ENCODE measurements at regions not wholly inside any gene's neighbourhood (a gene's known extent, or its start where the extent isn't known, plus 50 kb on each side); places are given as distances from the start of the nearest gene placed in this dataset.

GRCh38 chr4:162458051-162458450 lies 294.3 kb upstream of the FSTL5 start:
- TF ChIP-seq CTCF (IDR thresholded peaks at IDR 0.05; ENCODE audit: insufficient read depth, low read depth, low read length), result no peak
- ChIA-PET POLR2A (no interaction called here), CTCF (no interaction called here)

GRCh38 chr4:162457071-162457865 lies 293.5 kb upstream of the FSTL5 start:
- no peak for DNase-seq (ENCODE audit: low read depth)
- ChIA-PET CTCF (no interaction called here), POLR2A (no interaction called here)
- no peak overlapping the region for H3K4me3 ChIP-seq (ENCODE audit: low read depth, low read length)
- H3K27me3 ChIP-seq (ENCODE audit: control insufficient read depth, insufficient read depth, low read length), result no peaks in the 10 kb centered on the region
- TF ChIP-seq CTCF (IDR thresholded peaks at IDR 0.05; ENCODE audit: insufficient read depth, low read depth, low read length), result no peak
- H3K36me3 ChIP-seq (ENCODE audit: control insufficient read depth, insufficient read depth, low read length), result no peaks in the 10 kb centered on the region

More at GRCh38 chr4:162458051-162458450, 294.3 kb upstream of the FSTL5 start:
- no peak for DNase-seq (ENCODE audit: low read depth)
- no peaks in the 10 kb centered on the region for H3K27me3 ChIP-seq (ENCODE audit: control insufficient read depth, insufficient read depth, low read length)
- H3K4me3 ChIP-seq (ENCODE audit: low read depth, low read length), result no peak overlapping the region
- no peaks in the 10 kb centered on the region for H3K36me3 ChIP-seq (ENCODE audit: control insufficient read depth, insufficient read depth, low read length)

- Histone ChIP-seq H3K4me3 (ENCODE audit: low read depth, low read length) (no peak overlapping the region), H3K27me3 (ENCODE audit: control insufficient read depth, insufficient read depth, low read length) (no peaks in the 10 kb centered on the region), H3K36me3 (ENCODE audit: control insufficient read depth, insufficient read depth, low read length) (no peaks in the 10 kb centered on the region)
- TF ChIP-seq CTCF (IDR thresholded peaks at IDR 0.05; ENCODE audit: insufficient read depth, low read depth, low read length), result no peak
- CTCF ChIA-PET, result no interaction called here
- no peak for DNase-seq (ENCODE audit: low read depth)
- POLR2A ChIA-PET, result no interaction called here
Measured at GRCh38 chr4:162456106-162456505, 292.3 kb upstream of the FSTL5 start.

- no peak for DNase-seq (ENCODE audit: low read depth)
- ChIA-PET POLR2A (no interaction called here), CTCF (no interaction called here)
- Histone ChIP-seq H3K36me3 (ENCODE audit: control insufficient read depth, insufficient read depth, low read length) (no peaks in the 10 kb centered on the region), H3K27me3 (ENCODE audit: control insufficient read depth, insufficient read depth, low read length) (no peaks in the 10 kb centered on the region), H3K4me3 (ENCODE audit: low read depth, low read length) (no peak overlapping the region)
- no peak for TF ChIP-seq CTCF (IDR thresholded peaks at IDR 0.05; ENCODE audit: insufficient read depth, low read depth, low read length)
Measured at GRCh38 chr4:162450531-162451035, 286.8 kb upstream of the FSTL5 start.

GRCh38 chr4:162443510-162443909 lies 279.7 kb upstream of the FSTL5 start:
- POLR2A ChIA-PET, result no interaction called here
- Histone ChIP-seq H3K4me3 (ENCODE audit: low read depth, low read length) (no peak overlapping the region), H3K36me3 (ENCODE audit: control insufficient read depth, insufficient read depth, low read length) (no peaks in the 10 kb centered on the region), H3K27me3 (ENCODE audit: control insufficient read depth, insufficient read depth, low read length) (no peaks in the 10 kb centered on the region)
- no peak for DNase-seq (ENCODE audit: low read depth)
- CTCF ChIA-PET, result no interaction called here
- TF ChIP-seq CTCF (IDR thresholded peaks at IDR 0.05; ENCODE audit: insufficient read depth, low read depth, low read length), result no peak

Data from BJ (cell line).